VCaP (cell line): ENCODE measurements at regions not wholly inside any gene's neighbourhood (a gene's known extent, or its start where the extent isn't known, plus 50 kb on each side); places are given as distances from the start of the nearest gene placed in this dataset.

Experiments used
- H3K27ac ChIP-seq: fragments of 450-650 bp; 2 replicates; pipeline ENCODE4 v1.5.1; 2017
- TF ChIP-seq, protein P1 (sequence below): fragments of 450-650 bp; conservative IDR thresholded peaks from 2 replicates; pipeline ENCODE4 v1.5.1; 2017; ENCODE audit warnings: mild to moderate bottlenecking, moderate library complexity

DNA sequence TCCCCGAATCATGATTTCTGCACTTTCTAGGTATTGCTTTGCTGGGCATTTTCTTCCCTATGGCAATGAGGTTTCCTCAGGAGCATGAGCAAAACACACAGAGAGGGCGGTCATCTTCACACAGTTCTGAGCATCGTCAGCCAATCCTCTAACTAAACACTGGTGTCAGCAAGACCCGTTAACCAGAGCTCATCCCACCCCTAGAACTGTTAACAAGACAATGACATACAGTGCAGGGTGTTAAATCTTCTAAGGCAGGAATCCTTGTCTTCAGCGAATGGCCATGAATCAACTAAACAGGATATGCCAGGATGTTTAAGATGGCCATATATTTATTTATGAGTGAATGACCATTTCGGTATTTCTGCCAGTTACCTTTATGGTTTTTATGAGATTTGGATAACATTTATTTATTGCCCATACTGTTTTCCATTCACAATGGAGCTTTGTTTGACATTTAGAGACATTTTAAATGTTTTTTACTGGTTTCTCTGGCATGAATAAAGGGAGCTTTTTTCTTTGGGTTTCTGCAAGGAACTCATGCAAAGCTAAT, 411.5 kb upstream of the PROK2 start:
- no peak overlapping the region for H3K27ac ChIP-seq
- TF ChIP-seq, protein P1, sequence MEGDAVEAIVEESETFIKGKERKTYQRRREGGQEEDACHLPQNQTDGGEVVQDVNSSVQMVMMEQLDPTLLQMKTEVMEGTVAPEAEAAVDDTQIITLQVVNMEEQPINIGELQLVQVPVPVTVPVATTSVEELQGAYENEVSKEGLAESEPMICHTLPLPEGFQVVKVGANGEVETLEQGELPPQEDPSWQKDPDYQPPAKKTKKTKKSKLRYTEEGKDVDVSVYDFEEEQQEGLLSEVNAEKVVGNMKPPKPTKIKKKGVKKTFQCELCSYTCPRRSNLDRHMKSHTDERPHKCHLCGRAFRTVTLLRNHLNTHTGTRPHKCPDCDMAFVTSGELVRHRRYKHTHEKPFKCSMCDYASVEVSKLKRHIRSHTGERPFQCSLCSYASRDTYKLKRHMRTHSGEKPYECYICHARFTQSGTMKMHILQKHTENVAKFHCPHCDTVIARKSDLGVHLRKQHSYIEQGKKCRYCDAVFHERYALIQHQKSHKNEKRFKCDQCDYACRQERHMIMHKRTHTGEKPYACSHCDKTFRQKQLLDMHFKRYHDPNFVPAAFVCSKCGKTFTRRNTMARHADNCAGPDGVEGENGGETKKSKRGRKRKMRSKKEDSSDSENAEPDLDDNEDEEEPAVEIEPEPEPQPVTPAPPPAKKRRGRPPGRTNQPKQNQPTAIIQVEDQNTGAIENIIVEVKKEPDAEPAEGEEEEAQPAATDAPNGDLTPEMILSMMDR: no peak

DNA sequence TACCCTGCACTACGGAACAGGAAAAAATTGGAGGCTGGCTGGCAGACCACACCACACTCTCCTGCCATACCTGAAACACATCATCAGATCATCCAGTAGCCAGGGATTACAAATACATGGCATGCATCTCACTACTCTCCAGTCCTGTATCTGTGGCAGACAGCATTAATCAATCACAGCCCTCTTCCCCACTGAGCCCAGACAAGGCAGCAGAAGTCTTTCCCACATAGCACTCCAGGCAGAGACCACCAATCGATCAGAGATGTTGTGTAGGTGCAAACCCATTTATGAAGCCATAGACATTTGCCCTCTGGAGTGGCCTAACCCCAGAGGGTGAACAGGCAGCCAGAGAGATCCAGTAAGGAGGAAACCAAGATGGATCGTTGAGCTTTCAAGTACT, 410.9 kb upstream of the PROK2 start:
- TF ChIP-seq, protein P1: no peak
- H3K27ac ChIP-seq: no peak overlapping the region

DNA sequence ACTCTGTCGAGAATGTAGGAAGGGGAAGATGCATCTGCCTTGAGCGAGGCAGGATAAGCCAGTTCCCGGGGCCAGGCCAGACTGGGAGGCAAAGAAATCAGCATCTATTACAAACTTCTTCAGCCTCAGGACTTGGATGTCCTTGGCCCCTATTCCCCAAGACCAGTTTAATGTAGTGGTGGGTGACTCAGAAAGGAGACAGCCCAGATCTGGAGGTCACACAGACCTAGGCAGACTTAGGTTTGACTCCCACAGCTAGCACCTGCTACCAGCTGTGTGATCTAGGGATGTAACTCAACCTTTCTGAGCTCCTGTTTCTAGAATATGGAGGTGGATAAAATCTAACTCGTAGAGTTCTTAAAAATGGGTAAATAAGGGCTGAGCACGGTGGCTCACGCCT, 409.5 kb upstream of the PROK2 start:
- H3K27ac ChIP-seq: no peak overlapping the region
- TF ChIP-seq, protein P1: no peak

DNA sequence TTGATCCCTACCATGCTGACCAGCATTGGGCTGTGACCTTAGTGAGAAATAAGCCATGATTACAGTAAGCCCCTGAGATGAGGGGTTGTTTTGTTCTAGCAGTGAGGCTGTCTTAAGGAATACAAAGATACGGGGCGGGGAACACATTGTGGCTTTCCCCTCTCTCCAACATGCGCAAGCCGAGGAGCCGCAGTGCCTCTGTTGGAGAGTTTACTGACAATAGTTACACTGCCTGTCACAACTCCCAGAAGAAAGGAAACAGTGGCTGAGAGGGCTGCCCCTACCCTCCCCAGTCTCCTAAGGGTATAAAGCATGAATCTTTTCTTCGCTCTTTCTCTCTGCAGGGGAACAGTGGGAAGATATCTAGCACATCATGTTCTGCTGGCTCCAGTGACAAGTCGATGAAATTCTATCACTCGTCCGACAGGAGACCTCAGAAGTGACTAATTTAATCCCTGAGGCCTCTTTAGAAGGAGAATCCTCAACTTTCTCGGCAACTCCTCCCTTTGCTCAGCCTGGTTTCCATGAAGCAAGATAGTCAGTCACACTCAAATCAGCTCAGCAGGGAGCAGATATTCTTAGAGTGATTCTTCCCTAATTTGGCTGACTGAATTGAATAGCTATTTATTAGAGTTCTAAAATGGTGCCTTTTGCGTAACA, 409.0 kb upstream of the PROK2 start:
- TF ChIP-seq, protein P1: no peak
- H3K27ac ChIP-seq: no peak overlapping the region

DNA sequence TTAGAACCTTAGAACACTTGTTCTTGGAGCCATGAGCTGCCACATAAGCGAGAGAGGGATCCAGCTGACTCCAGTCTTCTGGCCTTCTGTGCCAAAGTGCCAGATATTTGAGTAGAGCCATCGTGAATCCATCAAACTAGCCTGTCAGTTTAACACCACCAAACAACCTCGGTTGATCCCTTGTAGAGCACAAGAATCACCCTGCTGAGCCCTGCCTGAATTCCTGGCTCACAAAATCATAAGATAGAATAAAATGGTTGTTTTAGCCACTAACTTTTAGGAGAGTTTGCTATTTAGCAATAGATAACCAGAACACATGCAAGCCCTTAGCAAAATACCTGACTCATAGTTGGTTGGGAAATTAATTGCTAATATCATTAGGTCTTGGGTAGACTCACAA, 407.6 kb upstream of the PROK2 start:
- no peak overlapping the region for H3K27ac ChIP-seq
- TF ChIP-seq, protein P1: no peak

DNA sequence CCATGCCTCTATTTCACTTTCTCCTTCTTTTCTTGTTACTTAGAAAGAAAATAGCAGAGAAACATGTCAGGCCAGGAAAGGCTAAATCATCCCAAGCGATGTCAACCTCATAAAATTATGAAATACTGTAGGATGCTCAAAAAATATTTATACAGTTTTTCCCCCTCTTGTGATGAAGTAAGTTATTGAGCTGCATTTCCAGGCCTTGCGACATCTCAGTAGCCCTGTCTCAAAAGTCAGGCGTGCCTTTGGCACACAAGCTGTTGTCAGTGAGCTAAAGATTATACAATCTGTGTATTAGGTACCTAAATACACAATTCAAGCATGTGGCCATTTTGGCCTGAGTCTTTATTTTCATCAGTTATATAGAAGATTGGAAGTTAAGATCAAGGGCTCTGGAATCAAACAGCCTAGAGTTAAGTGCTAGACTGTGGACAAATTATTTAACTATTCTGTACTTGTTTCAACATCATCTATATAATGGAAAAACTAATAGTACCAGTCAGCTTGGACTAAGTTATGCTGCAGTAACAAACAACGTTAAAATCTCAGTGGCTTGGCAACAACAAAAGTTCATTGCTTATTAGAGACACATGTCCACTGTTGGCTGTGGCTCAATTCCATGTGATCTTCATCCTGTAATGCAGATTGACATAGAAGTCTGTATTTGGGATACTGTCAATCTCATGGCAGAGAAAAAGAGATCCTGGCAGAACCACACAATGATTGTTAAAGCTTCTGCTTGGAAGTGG, 406.4 kb upstream of the PROK2 start:
- TF ChIP-seq, protein P1: no peak

DNA sequence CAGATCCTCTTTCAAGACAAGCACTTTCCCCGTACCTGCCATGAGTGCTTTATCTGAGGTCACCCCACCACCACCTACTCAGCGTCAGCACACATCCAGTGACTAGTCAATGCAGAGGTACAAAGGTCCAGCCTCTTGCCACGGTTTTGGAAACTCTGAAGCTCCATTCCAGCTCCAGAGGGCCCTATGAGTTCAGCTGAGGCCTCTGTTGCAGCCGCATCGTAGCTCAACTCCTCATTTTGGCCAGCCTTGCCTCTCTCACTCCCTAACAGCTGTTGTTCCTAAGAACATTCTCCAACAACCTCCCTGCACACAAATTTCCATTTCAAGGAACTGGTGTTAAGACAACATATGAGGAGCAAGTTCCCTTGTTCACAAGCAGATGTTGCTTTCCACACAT, 405.1 kb upstream of the PROK2 start:
- TF ChIP-seq, protein P1: no peak
- no peak overlapping the region for H3K27ac ChIP-seq

More for the DNA sequence above, 406.4 kb upstream of the PROK2 start:
- no peak overlapping the region for H3K27ac ChIP-seq
